Neuron (in vitro differentiated cells): ENCODE measurements at regions not wholly inside any gene's neighbourhood (a gene's known extent, or its start where the extent isn't known, plus 50 kb on each side); places are given as distances from the start of the nearest gene placed in this dataset.
"Not testable (repeated sequence)": the region's sequence is repeated elsewhere in the genome, so short reads cannot be mapped to it uniquely, and the experiment has no call there.

Source experiments
- H2AFZ ChIP-seq: one replicate; pipeline ENCODE4 v1.6.1; 2013; ENCODE audit warnings: low read depth, mild to moderate bottlenecking, inconsistent platforms, low read length, moderate library complexity
- H3K27me3 ChIP-seq: one replicate; pipeline ENCODE4 v1.6.1; 2013; ENCODE audit warnings: low read length; ENCODE audit not compliant: insufficient read depth
- H3K36me3 ChIP-seq: one replicate; pipeline ENCODE4 v1.6.1; 2013; ENCODE audit warnings: low read length; ENCODE audit not compliant: insufficient read depth
- H3K4me1 ChIP-seq: one replicate; pipeline ENCODE4 v1.6.1; 2013; ENCODE audit warnings: low read length; ENCODE audit not compliant: insufficient read depth
- H3K4me3 ChIP-seq: 2 replicates; pipeline ENCODE4 v1.5.1; 2013; ENCODE audit warnings: mild to moderate bottlenecking, low read length, moderate library complexity
- H3K9me3 ChIP-seq: one replicate; pipeline ENCODE4 v1.6.1; 2013; ENCODE audit warnings: low read length

DNA sequence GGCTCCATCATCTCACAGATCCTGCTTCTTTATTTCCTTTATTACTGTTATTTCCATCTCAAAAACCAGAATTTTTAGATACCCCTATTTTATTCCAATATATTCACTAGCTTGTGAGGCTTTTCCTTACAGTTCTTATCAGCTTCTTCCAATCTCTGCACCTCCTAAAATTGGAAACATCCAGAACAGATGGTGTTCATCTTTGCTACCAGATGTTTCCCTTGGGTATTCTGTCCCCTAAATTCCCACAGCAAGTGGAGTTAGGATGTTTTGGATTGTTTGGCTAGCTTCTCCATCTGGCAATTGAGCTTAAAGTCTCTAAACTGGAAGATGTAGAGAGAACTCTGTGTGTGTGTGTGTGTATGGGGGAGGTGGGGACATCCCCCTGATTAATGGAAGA, 580.4 kb downstream of the DTWD2 start:
- no peaks in the 10 kb centered on the region for H3K36me3 ChIP-seq
- no peaks in the 10 kb centered on the region for H3K27me3 ChIP-seq
- H3K4me1 ChIP-seq: peaks cover 2% of the 10 kb centered on the region
- peak overlapping the region; percentile 6 for H2AFZ ChIP-seq
- no peaks in the 10 kb centered on the region for H3K9me3 ChIP-seq
- H3K4me3 ChIP-seq: no peak overlapping the region

DNA sequence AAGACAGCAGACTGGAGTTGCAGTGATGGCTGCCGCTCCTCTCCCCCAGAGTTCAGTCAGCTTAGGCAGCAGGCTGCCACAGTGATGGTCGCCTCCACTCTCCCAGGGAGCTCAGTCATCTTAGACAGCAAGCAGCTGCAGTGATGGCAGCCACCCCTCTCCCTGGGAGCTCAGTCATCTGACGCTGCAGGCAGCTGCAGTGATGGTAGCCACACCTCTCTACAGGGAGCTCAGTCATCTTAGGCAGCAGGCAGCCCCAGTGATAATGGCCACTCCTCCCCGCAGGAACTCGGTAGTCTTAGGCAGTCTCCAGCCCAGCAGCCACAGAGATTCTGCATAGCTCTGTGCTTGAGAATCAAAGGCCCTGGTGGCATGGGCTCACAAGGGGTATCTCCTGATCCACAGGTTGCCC, 582.7 kb downstream of the DTWD2 start:
- Histone ChIP-seq H3K27me3 (no peaks in the 10 kb centered on the region), H3K36me3 (no peaks in the 10 kb centered on the region), H3K4me3 (no peak overlapping the region), H3K9me3 (no peaks in the 10 kb centered on the region), H2AFZ (no peak overlapping the region), H3K4me1 (peaks cover 2% of the 10 kb centered on the region)

DNA sequence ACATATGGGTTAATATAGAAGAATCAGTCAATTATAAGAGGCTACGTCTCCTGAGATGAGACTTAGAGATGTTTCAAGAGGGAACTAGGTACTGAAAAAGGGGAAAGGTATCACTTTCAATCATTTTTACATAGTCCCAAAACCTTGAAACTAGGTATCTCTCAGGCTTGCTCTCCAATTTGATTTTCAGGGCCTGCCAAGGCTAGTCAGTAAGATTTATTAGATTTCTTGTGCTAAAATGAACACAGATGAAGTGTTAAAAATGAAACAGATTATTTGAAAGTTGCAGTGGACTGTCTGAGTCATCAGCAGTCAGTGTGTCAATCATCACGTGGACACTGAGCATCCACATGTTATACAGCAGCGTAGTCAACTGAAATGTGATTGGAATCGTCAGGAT, 591.1 kb downstream of the DTWD2 start:
- H3K4me3 ChIP-seq: no peak overlapping the region
- no peaks in the 10 kb centered on the region for H3K9me3 ChIP-seq
- H3K27me3 ChIP-seq: no peaks in the 10 kb centered on the region
- no peak overlapping the region for H2AFZ ChIP-seq
- no peaks in the 10 kb centered on the region for H3K36me3 ChIP-seq
- H3K4me1 ChIP-seq: no peaks in the 10 kb centered on the region

DNA sequence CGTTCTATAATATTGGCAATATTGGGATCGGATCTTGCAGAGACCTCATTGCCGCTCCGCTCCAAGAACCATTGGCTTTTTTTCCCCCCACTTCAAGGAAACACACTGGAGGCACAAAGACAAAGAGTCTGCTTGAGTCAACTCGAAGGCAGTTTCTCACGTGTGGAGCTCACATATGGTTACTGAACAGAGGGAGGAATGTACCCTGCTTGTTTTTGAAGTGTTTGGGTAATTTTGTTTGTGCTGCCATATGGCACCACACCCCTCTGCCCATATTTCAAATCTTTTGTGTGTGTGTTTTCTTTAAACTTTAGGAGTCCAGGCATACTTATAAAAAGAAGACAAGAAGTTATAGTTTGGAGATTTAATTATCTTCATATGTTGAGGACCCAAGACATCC, 595.9 kb downstream of the DTWD2 start:
- no peak overlapping the region for H2AFZ ChIP-seq
- no peak overlapping the region for H3K4me3 ChIP-seq
- H3K27me3 ChIP-seq: no peaks in the 10 kb centered on the region
- H3K4me1 ChIP-seq: no peaks in the 10 kb centered on the region
- H3K9me3 ChIP-seq: no peaks in the 10 kb centered on the region
- H3K36me3 ChIP-seq: no peaks in the 10 kb centered on the region

DNA sequence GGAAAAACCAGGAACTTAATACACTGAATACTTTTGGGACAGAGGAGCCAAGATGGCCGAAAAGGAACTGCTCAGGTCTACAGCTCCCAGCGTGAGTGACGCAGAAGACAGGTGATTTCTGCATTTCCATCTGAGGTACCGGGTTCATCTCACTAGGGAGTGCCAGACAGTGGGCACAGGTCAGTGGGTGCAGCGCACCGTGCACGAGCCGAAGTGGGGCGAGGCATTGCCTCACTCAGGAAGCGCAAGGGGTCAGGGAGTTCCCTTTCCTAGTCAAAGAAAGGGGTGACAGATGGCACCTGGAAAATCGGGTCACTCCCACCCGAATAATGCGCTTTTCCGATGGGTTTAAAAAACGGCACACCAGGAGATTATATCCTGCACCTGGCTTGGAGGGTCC, 605.4 kb downstream of the DTWD2 start:
- not testable (repeated sequence) for H3K9me3 ChIP-seq, H2AFZ ChIP-seq, H3K4me1 ChIP-seq, H3K36me3 ChIP-seq, H3K27me3 ChIP-seq, H3K4me3 ChIP-seq

DNA sequence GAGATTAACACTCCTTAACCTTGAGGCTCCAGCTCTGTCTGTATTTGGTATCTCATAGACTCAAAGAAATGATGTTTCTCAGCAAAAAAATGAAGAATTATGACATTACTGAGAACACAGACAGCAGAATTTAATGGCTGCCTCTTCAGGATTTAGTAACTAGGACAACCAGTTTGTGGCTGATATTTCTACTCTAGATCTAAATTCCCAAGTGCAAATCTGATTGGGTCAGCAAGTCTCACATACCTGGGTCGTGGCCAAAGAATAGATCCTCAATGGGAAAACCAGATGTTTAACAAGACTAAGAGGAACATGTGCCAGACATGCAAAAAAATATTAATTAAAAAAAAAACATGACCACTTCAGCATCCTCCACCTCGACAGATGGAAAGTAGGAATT, 608.9 kb downstream of the DTWD2 start:
- H3K4me3 ChIP-seq: no peak overlapping the region
- H3K27me3 ChIP-seq: no peaks in the 10 kb centered on the region
- H3K4me1 ChIP-seq: no peaks in the 10 kb centered on the region
- no peaks in the 10 kb centered on the region for H3K9me3 ChIP-seq
- H2AFZ ChIP-seq: no peak overlapping the region
- no peaks in the 10 kb centered on the region for H3K36me3 ChIP-seq

DNA sequence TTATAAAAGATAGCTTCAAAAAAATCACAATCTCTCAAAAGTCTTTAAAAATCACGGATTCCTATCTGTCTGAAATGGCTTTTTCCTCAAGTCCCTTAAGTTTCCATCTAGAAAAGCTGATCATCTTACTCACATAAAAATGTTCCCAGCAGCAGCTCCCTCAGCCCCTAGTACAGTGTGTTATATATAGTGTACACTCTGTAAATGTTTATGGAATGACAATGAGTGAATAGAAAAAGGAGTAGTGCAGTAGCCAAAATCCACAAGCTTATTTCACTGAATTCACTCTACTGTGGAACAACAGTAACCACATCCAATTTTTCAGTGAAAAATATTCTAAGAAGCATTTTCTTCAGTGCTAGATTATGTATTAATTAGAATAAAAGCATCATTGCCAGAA, 609.4 kb downstream of the DTWD2 start:
- no peaks in the 10 kb centered on the region for H3K9me3 ChIP-seq
- no peaks in the 10 kb centered on the region for H3K4me1 ChIP-seq
- no peaks in the 10 kb centered on the region for H3K27me3 ChIP-seq
- no peak overlapping the region for H2AFZ ChIP-seq
- no peak overlapping the region for H3K4me3 ChIP-seq
- H3K36me3 ChIP-seq: no peaks in the 10 kb centered on the region

DNA sequence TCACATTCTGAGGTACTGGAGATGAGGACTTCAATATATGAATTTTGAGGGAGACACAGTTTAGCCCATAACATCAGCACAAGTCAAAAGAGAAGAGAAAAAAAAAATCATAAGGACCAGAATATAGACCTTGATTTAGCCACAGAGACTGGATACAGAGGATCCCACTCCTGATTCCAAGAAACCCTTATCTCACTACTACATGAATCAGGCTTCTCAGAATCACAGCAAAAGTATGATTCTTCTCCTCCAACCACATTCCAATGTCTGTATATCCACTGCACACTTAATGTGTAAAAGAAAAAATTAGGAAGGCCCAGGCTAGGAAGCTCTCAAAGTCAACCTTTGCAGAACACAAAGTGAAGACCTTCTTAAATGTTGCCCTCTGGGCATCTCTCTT, 610.9 kb downstream of the DTWD2 start:
- H3K4me3 ChIP-seq: no peak overlapping the region
- H3K9me3 ChIP-seq: no peaks in the 10 kb centered on the region
- H2AFZ ChIP-seq: no peak overlapping the region
- H3K36me3 ChIP-seq: no peaks in the 10 kb centered on the region
- H3K4me1 ChIP-seq: no peaks in the 10 kb centered on the region
- no peaks in the 10 kb centered on the region for H3K27me3 ChIP-seq

DNA sequence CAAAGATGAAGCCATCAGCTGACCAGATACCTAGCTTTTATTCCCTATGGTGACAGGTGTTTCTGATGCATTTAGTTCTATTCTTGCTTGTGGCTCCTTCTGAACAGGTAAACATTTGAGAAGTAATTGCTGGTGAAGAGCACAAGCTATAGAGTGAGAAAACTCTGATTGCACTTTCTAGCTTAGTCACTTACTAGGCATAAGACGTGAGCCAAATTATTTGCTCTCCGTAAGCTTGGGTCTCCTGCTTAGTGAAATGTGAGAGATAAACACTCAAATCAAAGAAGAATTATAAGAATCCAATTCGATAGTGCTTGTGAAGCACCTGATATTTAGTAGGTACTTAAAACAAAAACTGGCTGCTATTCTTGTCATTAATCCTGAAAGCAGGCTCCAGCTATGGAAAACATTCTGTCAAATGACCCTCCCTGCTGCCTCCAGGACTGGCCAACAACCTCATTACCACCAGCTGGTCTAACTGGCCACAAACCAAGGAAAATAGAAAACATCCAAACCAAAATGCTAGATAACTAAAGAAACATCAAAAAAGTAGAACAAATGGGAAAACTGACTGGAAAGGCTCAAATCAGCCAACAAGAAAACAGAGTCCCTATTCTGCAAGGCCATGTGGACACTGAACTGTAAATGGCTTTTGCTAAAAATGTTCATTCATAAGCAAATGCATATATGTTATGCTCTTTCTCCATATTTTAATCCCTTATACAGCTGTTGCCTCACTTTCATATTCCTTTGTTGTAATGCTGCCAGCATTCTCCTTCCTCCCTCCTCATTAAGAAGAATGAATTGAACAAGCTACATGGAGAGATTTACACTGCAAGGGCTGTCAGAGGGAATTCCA, 616.1 kb downstream of the DTWD2 start:
- H3K4me3 ChIP-seq: no peak overlapping the region
- no peaks in the 10 kb centered on the region for H3K27me3 ChIP-seq
- no peak overlapping the region for H2AFZ ChIP-seq

DNA sequence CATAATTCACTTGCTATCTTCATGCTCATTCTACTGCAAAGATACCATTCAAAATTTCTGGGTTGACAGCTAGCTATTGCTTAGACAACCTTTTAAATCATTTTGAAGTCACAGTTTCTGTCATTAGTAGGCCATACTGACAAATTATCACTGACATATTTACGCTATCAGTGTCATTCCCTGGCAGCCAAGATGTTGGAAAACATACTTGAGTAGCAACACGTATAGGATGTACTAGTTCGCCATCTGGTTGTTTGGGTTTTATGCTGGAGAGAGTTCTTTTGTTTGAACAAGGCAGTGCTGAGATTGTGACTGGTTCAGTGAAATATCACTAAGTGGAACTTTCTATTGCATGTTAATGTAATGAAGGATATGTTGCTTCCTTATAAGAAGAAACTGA, 621.9 kb downstream of the DTWD2 start:
- no peaks in the 10 kb centered on the region for H3K27me3 ChIP-seq
- H2AFZ ChIP-seq: no peak overlapping the region
- no peak overlapping the region for H3K4me3 ChIP-seq
- H3K9me3 ChIP-seq: no peaks in the 10 kb centered on the region
- no peaks in the 10 kb centered on the region for H3K36me3 ChIP-seq
- no peaks in the 10 kb centered on the region for H3K4me1 ChIP-seq

More for the DNA sequence above, 616.1 kb downstream of the DTWD2 start:
- no peaks in the 10 kb centered on the region for H3K4me1 ChIP-seq
- H3K9me3 ChIP-seq: no peaks in the 10 kb centered on the region
- H3K36me3 ChIP-seq: no peaks in the 10 kb centered on the region

DNA sequence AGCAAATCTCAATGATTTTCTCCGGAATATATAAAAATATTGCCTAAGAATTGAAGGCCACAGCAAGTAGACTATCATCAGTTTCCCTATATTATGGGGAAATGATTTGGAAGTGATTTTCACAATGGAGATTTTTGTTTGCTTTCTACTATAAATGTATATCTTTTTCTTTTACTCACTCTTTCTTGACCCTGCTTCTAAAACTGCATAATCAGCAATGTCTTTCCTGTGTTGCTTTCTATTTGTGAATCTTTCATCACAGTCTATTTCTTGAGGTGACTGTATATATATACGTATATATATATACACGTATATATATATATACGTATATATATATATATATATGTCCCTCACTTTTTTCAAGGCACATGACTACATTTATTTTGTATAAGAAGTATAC, 622.6 kb downstream of the DTWD2 start:
- Histone ChIP-seq H3K4me3 (no peak overlapping the region), H3K4me1 (no peaks in the 10 kb centered on the region), H3K36me3 (no peaks in the 10 kb centered on the region), H2AFZ (no peak overlapping the region), H3K27me3 (no peaks in the 10 kb centered on the region), H3K9me3 (no peaks in the 10 kb centered on the region)

DNA sequence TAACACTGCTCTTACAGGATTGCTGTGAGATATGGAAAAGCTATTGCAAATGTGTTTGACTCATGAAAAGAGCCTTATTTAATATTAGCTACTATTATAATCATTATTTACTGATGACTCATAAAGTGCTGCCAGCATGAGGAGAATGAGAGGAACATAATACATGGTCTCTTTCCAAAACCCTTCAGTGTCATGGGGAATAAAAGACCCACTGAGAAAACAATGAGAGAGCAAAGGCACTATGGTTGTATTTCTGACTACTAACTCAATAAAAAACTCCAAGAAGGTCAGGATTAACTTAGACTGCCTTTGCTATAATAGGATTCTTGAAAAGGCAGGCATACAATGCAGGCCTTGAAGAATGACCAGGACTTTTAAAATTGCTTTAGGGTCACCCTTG, 633.5 kb downstream of the DTWD2 start:
- Histone ChIP-seq H3K9me3 (no peaks in the 10 kb centered on the region), H2AFZ (no peak overlapping the region), H3K4me1 (peaks cover 20% of the 10 kb centered on the region), H3K27me3 (no peaks in the 10 kb centered on the region), H3K36me3 (no peaks in the 10 kb centered on the region), H3K4me3 (no peak overlapping the region)

DNA sequence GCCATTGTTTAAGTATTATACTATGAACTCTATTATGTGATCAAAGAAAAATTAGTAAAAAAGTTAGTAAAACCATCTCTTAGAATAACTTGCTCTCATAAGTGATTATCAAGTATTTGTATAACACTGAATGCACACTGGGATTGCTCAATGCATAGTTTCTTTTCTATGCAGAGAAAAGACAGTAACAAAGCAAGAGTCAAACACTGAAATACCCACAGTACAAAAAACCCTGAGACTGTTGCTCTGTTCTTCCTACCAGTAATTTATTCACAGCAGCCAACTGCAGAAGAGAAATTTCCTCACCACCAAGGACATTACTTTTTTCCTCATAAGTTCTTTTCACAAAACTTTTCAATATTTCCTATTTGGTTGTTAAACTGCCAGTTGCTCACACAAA, 634.4 kb downstream of the DTWD2 start:
- H3K4me1 ChIP-seq: peaks cover 20% of the 10 kb centered on the region
- no peaks in the 10 kb centered on the region for H3K9me3 ChIP-seq
- H3K4me3 ChIP-seq: no peak overlapping the region
- H3K36me3 ChIP-seq: no peaks in the 10 kb centered on the region
- H3K27me3 ChIP-seq: no peaks in the 10 kb centered on the region
- H2AFZ ChIP-seq: no peak overlapping the region

DNA sequence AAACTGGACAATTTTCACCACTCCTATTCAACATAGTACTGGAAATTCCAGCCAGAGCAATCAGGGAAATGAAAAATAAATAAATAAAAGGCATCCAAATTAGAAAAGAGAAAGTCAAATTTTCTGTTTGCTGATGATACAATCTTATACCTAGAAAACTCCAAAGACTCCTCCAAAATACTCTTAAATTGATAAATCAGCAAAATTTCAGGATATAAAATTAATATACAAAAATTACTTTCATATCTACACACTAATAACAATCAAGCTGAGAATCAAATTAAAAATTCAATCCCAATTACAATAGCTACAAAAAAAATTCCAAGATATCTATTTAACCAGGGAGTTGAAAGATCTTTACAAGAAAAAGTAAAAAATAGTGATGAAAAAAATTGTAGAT, 651.9 kb downstream of the DTWD2 start:
- H3K4me3 ChIP-seq: no peak overlapping the region
- H3K27me3 ChIP-seq: no peaks in the 10 kb centered on the region
- no peaks in the 10 kb centered on the region for H3K4me1 ChIP-seq
- H3K9me3 ChIP-seq: no peaks in the 10 kb centered on the region
- H2AFZ ChIP-seq: no peak overlapping the region
- no peaks in the 10 kb centered on the region for H3K36me3 ChIP-seq
